KMS-11 (cell line): ENCODE measurements at regions not wholly inside any gene's neighbourhood (a gene's known extent, or its start where the extent isn't known, plus 50 kb on each side); places are given as distances from the start of the nearest gene placed in this dataset.

ENCODE experiments used
- H2AFZ ChIP-seq: fragments of 200-600 bp; sonication (generic); 2 replicates; pipeline ENCODE4 v1.6.1; 2016; ENCODE audit warnings: antibody characterized with exemption, mixed run types, low read depth
- H3K27ac ChIP-seq: fragments of 200-600 bp; sonication (generic); 2 replicates; pipeline ENCODE4 v1.6.1; 2016; ENCODE audit warnings: mild to moderate bottlenecking, mixed run types
- H3K27me3 ChIP-seq: fragments of 200-600 bp; sonication (generic); 2 replicates; pipeline ENCODE4 v1.6.1; 2017; ENCODE audit warnings: mild to moderate bottlenecking, low read depth, mixed run types, moderate library complexity; ENCODE audit not compliant: insufficient read depth
- H3K36me3 ChIP-seq: fragments of 200-600 bp; sonication (generic); 2 replicates; pipeline ENCODE4 v1.6.1; 2017; ENCODE audit warnings: mild to moderate bottlenecking, mixed run types; ENCODE audit not compliant: insufficient read depth
- H3K4me1 ChIP-seq: fragments of 200-600 bp; sonication (generic); 2 replicates; pipeline ENCODE4 v1.6.1; 2016; ENCODE audit warnings: mild to moderate bottlenecking, low read depth, mixed run types; ENCODE audit not compliant: poor library complexity, severe bottlenecking
- H3K4me2 ChIP-seq: fragments of 200-600 bp; sonication (generic); 2 replicates; pipeline ENCODE4 v1.7.0; 2016; ENCODE audit warnings: mild to moderate bottlenecking, mixed run types
- H3K4me3 ChIP-seq: fragments of 200-600 bp; sonication (generic); IDR thresholded peaks from 2 replicates; pipeline ENCODE4 v1.6.1; 2017; ENCODE audit warnings: low read depth, low read length, mixed read lengths; ENCODE audit not compliant: insufficient read depth
- H3K79me2 ChIP-seq: fragments of 200-600 bp; sonication (generic); 2 replicates; pipeline ENCODE4 v1.6.1; 2016; ENCODE audit warnings: low read depth, mixed run types; ENCODE audit not compliant: insufficient read depth
- H3K9ac ChIP-seq: fragments of 200-600 bp; sonication (generic); 2 replicates; pipeline ENCODE4 v1.6.1; 2016; ENCODE audit warnings: mild to moderate bottlenecking, mixed run types
- H4K20me1 ChIP-seq: fragments of 200-600 bp; sonication (generic); 2 replicates; pipeline ENCODE4 v1.6.1; 2016; ENCODE audit warnings: mild to moderate bottlenecking, mixed run types; ENCODE audit not compliant: insufficient read depth
- TF ChIP-seq, protein P1 (sequence below): fragments of 200-600 bp; sonication (generic); conservative IDR thresholded peaks from 2 replicates; pipeline ENCODE4 v1.6.1; 2017; ENCODE audit warnings: low read depth, mild to moderate bottlenecking, antibody characterized with exemption, low read length, moderate library complexity, mixed read lengths

DNA sequence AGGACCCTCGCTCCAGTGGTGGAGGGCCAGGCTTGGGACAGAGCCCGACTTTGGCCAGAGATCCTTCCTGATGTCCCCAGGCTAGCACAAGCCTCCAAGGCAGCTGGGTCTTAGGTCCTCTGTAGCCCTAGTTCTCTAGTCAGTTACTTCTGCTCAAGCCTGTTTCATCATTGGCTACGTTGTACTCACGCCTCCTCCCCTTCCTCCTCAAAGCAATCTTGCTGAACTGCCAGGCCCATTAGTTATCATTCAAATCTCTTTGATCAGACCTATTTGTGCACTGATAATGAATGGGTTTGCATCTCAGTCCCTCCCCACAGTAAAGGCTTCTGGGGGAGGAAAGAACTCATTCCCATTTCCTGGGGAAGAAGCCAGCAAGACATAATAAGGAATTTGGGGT is 256.8 kb downstream of the NFATC2 start:
- no peaks in the 10 kb centered on the region for H3K4me1 ChIP-seq
- no peaks in the 10 kb centered on the region for H3K36me3 ChIP-seq
- H3K9ac ChIP-seq = no peak overlapping the region
- H3K79me2 ChIP-seq = no peaks in the 10 kb centered on the region
- no peak overlapping the region for H2AFZ ChIP-seq
- no peak overlapping the region for H3K4me3 ChIP-seq
- H3K27ac ChIP-seq = no peak overlapping the region
- H3K4me2 ChIP-seq = no peak overlapping the region
- TF ChIP-seq, protein P1, sequence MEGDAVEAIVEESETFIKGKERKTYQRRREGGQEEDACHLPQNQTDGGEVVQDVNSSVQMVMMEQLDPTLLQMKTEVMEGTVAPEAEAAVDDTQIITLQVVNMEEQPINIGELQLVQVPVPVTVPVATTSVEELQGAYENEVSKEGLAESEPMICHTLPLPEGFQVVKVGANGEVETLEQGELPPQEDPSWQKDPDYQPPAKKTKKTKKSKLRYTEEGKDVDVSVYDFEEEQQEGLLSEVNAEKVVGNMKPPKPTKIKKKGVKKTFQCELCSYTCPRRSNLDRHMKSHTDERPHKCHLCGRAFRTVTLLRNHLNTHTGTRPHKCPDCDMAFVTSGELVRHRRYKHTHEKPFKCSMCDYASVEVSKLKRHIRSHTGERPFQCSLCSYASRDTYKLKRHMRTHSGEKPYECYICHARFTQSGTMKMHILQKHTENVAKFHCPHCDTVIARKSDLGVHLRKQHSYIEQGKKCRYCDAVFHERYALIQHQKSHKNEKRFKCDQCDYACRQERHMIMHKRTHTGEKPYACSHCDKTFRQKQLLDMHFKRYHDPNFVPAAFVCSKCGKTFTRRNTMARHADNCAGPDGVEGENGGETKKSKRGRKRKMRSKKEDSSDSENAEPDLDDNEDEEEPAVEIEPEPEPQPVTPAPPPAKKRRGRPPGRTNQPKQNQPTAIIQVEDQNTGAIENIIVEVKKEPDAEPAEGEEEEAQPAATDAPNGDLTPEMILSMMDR = no peak
- H3K27me3 ChIP-seq = no peaks in the 10 kb centered on the region
- no peaks in the 10 kb centered on the region for H4K20me1 ChIP-seq

DNA sequence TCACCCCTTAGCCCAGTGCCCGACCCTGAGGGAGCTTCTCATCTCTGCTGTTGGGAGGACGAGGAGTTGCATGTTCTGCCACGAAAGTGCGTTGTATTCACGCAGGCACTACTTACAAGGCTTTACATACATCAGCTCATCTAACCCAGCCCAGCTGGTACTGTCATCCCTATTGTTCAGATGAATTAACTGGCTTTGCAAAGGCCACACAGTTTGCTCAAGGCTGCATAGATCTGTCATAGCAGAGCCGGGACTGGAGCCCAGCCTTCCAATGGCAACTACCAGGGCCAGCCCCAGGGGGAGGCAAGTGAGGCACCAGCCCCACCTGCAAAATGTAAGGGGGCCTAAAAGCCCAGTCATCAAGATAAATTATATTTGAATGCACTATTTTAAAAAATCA is 257.6 kb downstream of the NFATC2 start:
- H3K36me3 ChIP-seq = no peaks in the 10 kb centered on the region
- H3K27me3 ChIP-seq = no peaks in the 10 kb centered on the region
- TF ChIP-seq, protein P1 = no peak
- no peaks in the 10 kb centered on the region for H3K79me2 ChIP-seq
- H3K4me3 ChIP-seq = no peak overlapping the region
- no peak overlapping the region for H3K9ac ChIP-seq
- no peak overlapping the region for H3K27ac ChIP-seq
- H3K4me2 ChIP-seq = no peak overlapping the region
- no peaks in the 10 kb centered on the region for H3K4me1 ChIP-seq
- no peaks in the 10 kb centered on the region for H4K20me1 ChIP-seq
- H2AFZ ChIP-seq = no peak overlapping the region

DNA sequence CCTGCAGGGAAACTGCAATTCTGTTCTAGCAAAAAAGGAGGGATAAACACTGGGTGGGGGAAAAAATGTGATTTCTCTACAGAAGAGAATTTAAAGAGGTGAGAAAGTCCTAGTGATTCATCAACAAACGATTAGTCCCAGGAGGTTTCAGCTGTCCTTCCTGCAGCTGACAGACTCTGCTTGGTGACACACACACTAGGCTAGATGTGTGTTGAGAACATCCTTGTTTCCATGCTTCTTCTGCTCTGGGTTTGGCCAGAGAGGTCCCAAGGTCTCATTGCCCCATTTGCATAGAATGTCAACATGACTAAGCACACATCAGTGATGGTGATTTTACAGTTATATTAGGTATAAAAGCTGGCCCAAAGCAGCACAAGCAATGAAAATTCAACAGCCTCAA is 258.3 kb downstream of the NFATC2 start:
- Histone ChIP-seq H3K9ac (no peak overlapping the region), H3K4me2 (no peak overlapping the region), H3K27me3 (no peaks in the 10 kb centered on the region), H3K79me2 (no peaks in the 10 kb centered on the region), H2AFZ (no peak overlapping the region), H3K36me3 (no peaks in the 10 kb centered on the region), H3K4me3 (no peak overlapping the region), H3K27ac (no peak overlapping the region), H4K20me1 (no peaks in the 10 kb centered on the region), H3K4me1 (no peaks in the 10 kb centered on the region)
- TF ChIP-seq, protein P1 = no peak

DNA sequence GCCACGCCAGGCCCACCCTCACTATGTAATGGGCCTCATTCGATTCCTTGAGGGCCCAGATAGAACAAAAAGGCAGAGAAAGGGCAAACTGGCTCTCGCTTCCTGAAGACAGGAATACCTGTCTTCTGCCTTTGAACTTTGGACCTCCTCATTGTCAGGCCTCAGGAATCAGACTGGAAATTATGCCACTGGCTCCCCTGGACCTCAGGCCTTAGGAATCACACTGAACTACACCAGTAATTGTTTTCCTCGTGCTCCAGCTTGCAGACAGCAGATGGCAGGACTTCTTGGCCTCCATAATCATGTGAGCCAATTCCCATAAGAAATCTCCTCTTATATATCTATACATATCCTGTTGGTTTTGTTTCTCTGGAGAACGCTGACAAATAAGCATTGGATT is 258.6 kb upstream of the KCNG1 start:
- H3K27ac ChIP-seq = no peak overlapping the region
- TF ChIP-seq, protein P1 = no peak
- no peak overlapping the region for H2AFZ ChIP-seq
- no peaks in the 10 kb centered on the region for H3K79me2 ChIP-seq
- H4K20me1 ChIP-seq = no peaks in the 10 kb centered on the region
- no peak overlapping the region for H3K4me2 ChIP-seq
- H3K36me3 ChIP-seq = no peaks in the 10 kb centered on the region
- H3K27me3 ChIP-seq = no peaks in the 10 kb centered on the region
- no peak overlapping the region for H3K4me3 ChIP-seq
- no peaks in the 10 kb centered on the region for H3K4me1 ChIP-seq
- no peak overlapping the region for H3K9ac ChIP-seq

DNA sequence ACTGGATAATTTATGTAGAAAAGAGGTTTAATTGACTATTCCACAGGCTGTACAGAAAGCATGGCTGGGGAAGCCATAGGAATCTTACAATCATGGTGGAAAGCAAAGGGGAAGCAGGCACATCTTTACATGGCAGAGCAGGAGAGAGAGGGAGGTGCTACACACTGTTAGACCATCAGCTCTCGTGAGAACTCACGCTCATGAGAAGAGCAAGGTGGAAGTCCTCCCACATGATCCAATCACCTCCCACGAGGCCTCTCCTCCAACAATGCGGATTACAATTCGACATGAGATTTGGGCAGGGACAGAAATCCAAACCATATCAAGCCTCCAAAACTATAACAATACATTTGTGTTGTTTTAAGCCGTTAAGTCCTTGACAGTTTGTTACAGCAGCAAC is 257.1 kb upstream of the KCNG1 start:
- Histone ChIP-seq H3K4me1 (no peaks in the 10 kb centered on the region), H3K27ac (no peak overlapping the region), H3K27me3 (no peaks in the 10 kb centered on the region), H3K36me3 (no peaks in the 10 kb centered on the region), H3K9ac (no peak overlapping the region), H3K4me2 (no peak overlapping the region), H3K4me3 (no peak overlapping the region), H2AFZ (no peak overlapping the region), H3K79me2 (no peaks in the 10 kb centered on the region), H4K20me1 (no peaks in the 10 kb centered on the region)
- TF ChIP-seq, protein P1 = no peak
